DMS 273 treated with DMSO at 0.1 percent for 48 hours (cell line): ENCODE measurements at regions not wholly inside any gene's neighbourhood (a gene's known extent, or its start where the extent isn't known, plus 50 kb on each side); places are given as distances from the start of the nearest gene placed in this dataset.
"Not testable (repeated sequence)": the region's sequence is repeated elsewhere in the genome, so short reads cannot be mapped to it uniquely, and the experiment has no call there.

ENCODE experiments used
- DNase-seq: peaks from one replicate; lab custom pipeline; 2025; lab: John Stamatoyannopoulos, UW

DNA sequence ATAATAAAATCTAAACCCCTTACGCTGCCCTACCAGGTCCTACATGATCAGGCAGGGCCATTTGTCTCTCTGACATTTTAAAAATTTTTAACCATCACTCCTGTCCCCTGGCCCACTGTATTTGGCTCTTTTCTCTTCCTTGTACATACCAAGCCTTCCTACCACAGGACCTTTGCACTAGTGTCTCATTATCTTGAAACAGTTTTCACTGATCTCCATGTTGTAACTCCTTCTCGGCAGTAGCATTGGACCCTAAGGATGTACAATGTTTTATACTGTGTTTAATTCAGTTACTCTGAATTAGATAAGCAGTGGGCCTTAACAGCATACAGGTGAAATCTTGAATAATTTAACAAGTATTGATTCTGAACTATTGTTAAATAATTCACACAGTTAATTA, 330.7 kb downstream of the UTRN start:
- DNase-seq, result no peak

DNA sequence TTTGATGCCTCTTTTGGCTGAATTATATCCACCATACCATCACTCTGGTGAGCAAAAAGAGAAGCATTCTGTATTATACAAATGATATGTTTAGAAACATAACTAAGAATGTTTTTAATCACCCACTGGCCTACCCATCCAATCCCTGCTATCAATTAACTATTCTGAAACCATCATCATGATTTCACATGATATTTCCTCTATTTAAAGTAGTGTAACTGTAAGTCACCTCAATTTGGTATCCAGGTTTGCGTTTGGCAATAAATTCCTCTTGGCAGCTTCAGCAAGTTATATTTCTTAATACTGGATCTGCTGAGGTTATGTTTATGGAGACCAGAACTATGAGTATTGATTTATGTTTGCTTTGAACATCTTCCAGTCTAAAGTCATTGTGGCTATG, 332.1 kb downstream of the UTRN start:
- no peak for DNase-seq

DNA sequence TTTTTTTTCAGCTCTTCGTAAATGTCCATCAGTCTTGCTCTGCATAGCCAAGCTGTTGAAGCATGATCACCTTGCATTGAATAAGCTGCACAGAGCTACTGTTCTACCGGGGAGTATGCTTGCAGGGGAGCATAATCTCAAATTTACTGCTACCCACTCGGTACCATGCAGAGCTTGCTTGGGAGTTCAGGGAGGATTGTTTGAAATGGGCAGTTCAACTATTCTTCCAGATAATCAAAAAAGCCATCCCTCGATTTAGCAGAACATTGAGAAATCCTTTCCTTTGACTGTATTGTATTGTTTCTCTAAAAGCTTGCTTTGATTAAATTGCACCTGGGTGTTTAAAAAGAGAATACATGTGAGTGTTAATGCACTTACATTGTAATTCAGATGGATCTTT, 332.6 kb downstream of the UTRN start:
- no peak for DNase-seq

DNA sequence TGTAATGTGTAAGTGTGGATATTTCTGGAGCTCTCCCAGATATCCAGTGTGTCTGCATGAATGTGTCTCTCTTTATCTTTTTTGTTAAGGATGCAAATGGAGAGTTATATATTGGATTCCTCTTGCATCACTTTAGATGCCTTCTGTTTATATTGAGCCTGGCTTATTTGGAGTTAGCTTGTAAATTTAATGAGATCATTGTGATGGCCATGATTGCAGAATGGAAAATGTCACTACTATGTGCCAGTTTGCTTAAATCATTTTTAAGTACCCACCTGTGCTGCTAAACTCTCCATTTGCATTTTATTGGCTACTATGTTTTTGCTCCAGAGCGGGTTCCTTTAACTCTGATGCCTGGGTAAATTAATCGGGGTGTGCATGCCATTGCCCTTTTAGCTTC, 334.8 kb downstream of the UTRN start:
- DNase-seq, result no peak

DNA sequence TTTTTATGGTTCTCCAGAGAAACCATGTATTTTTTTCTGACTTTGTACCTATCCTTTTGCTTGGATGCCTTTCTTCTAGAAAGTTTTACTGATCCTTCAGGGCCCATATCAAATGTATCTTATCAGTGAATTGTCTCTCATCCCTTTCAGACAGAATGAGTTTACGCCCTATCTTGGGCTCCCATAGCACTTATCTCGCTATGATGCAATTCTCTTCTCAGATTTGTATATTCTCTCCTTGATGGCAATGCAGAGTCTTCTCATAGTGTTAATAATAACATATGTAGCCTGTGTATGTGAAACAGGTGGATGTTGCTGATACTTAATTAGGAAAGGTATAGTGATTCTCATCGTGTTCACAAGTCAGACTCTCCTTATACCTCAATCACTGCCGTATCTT, 336.2 kb downstream of the UTRN start:
- no peak for DNase-seq

DNA sequence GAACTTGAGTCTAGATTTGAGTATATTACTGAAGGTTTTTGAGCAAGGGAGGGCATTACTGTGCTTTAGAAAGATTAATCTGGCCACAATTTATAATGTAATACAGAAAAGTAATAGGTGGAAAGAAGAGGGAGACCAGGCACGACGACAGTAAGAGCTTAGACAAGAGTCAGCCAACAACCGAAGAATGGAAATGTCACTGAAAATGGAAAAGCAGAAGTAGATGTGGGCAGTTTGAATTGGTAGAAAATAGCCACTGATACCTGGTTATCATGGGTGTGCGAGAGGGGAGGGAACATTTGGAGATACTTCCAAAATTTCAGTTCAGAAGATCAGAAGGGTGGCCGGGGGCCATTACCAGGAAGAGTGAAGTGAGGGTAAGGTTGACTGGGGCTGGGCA, 339.1 kb downstream of the UTRN start:
- no peak for DNase-seq

DNA sequence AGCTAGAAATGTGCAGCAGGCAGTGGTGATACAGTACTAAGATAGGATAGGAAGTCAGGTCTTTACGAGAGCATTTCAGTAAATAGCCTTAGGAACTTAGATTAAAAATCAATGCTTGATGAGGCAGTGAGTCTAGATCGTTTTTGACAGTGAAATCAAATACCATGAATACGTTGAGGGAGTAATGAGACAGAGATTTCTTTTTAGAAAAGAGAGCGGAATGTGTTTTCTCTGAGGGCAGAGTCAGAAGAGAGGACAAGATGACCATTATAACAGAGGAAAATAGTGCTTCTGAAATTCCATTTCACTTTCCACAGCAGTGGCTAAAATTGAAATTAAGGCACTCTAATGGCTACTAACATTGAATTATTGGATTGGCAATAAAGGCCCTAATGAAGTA, 339.6 kb downstream of the UTRN start:
- DNase-seq, result no peak

DNA sequence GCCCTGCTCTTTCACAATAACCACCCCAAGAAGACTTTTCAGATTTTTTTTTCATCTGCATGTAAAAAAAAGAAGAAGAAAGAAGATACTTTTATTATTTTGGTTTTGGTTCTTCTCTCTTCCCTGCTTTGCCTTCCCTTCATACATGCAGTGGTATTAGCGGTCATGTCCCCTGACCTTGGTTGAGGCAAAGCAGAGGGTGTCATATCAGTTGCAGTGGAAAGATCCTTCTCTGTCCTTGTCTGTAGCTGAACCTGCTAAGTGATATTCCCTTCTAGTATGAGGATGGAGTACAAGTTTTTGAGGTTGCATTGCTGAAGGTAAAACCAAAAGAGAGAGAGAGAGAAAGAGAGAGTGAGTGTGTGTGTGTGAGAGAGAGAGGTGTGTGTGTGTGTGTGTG, 345.7 kb downstream of the UTRN start:
- no peak for DNase-seq

DNA sequence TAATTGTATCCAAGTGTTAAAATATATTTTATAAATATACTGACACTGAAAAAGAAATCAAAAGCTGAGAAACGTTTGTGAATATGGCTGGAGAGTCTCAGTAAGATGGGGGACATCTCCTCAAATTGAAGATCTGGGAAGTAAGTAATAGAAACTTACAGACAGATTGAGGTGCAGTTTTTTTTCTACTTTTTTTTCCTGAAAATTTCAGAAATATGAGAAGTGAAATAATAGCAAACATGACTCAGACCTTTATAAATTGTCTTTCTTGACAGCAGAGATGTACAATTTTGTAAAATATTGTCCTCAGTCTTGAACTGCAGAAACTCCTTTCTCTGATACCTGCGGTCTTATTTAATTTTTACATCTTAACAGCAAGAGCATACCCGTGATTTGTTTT, 347.1 kb downstream of the UTRN start:
- no peak for DNase-seq

DNA sequence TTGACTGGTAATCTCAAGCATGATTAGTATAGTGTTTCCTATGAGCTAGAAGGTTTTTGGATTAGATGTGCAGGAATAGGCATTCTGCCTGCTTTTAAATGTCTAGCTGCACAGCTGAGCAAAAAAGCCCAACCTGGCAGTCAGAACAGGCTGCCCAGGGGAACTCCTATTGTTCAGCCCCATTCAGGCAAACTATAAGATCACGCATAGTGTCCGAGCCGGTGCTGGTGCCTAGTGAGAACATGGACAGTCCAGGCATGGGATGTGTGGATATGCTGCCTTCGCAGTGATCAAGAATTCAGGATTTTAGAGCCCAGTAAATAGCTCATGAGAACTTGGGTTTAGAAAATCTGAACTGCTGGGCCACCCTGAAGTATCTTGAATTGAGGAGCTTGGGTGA, 348.8 kb downstream of the UTRN start:
- DNase-seq, result no peak

DNA sequence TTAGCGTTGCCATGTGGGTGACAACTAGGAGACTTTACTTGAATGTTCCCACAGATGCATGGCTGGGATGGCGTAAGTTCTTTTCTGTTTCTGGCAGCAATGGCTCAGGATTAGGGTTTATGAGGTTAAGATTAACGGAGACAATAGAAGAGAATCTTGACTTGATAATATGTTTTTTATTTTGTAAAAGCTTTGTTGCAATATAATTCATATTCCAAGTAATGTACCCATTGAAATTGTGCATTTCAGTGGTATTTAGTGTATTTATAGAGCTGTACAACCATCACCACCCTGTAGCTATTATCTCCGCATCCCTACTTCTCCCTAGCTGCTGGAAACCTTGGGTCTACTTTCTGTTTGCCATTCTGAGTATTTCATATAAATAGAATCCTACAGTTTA, 349.2 kb downstream of the UTRN start:
- DNase-seq, result no peak

DNA sequence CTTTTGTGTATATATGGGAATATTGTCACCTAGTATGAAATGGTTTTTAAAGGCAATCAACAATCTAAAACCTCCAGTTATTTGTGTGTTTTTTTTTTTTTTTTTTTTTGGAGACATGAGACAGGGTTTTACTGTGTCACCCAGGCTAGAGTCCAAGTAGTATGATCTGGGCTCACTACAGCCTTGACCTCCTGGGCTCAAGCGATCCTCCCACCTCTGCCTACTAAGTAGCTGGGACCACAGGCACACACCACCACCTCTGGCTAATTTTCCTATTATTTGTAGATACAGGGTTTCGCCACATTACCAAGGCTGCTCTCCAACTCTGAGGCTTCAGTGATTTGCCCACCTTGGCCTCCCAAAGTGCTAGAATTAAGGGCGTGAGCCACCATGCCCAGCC, 349.9 kb downstream of the UTRN start:
- DNase-seq, result no peak

DNA sequence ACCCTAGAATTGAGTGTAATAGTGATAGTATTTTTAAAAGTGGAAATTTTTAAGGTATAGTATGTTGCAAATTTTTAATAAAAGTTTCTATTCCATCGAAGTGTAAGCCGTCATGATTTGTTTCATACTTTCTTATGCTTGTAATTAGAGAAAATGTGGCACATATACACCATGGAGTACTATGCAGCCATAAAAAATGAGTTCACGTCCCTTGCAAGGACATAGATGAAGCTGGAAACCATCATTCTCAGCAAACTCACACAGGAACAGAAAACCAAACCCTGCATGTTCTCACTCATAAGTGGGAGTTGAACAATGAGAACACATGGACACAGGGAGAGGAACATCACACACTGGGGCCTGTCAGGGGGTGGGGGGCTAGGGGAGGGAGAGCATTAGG, 350.9 kb downstream of the UTRN start:
- DNase-seq, result not testable (repeated sequence)

DNA sequence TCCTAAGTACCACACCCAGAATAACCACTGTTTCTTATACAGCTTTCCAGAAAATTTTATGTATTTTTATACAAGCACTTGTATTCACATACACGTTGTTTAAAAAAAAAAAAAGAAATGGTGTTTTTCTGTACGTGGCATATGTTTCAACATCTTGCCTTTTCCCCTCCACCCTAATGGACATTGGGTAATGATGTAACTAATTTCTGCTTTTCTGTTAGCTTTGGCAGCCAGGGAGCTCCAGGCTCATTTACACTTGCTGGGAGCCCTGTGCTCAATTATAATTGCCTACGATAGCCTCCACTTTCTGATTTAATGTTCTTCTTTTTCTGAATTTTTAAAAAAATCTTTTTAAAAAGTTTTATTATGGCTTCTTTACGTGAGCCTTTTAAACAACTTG, 352.4 kb downstream of the UTRN start:
- no peak for DNase-seq

DNA sequence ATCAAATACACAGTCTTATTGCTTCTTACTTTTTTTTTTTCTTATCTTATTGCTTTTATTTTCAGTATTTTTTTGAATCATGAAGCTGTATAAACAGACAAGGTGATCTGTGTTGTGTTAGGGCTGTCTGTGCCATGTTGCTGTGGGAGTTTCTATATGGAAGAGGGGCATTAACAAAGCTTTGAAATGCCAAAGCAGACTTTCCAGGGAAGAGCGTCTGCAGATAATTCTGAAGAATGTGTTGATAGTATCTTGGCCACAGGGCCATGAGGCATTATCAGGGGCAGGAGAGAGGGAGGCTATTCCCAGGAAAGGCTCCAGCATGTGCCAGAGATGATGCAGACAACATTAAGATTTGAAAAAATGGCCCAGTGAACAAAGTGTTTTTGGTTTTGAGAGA, 354.5 kb downstream of the UTRN start:
- DNase-seq, result no peak

DNA sequence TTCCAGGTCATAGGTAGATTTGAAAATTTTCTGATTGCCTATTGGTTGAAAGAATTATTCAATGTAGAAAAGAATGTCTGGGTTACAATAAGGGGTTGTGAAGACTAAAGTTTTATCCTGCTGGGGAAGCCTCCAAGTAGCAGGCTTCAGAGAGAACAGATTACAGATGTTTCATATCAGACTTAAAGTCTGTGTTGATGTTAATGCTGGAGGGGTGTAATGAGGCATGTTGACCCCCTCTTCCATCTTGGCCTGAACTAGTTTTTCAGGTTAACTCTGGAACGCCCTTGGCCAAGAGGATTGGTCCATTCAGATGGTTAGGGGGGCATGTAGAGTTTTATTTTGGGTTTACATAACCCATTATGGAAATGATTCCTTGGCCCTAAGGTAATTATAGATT, 356.2 kb downstream of the UTRN start:
- no peak for DNase-seq

DNA sequence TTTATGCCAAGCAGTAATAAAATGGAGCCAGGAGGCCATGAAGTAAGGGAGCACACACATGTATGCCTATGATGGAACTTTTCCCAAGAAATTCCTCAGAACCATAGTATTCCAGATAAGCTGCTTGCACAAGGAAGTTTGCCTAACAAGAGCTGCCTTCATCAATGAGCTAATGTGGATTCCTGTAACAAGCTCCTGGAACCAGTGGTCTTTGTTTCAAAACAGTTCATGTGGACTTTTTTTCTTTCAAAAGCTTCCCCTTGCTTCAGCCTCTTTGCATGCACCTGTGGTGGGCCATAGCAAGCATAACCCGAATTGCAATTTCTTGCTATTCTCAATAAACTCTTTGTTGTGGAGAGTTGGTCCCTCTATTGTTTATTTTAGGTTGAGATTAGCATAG, 359.6 kb downstream of the UTRN start:
- no peak for DNase-seq

DNA sequence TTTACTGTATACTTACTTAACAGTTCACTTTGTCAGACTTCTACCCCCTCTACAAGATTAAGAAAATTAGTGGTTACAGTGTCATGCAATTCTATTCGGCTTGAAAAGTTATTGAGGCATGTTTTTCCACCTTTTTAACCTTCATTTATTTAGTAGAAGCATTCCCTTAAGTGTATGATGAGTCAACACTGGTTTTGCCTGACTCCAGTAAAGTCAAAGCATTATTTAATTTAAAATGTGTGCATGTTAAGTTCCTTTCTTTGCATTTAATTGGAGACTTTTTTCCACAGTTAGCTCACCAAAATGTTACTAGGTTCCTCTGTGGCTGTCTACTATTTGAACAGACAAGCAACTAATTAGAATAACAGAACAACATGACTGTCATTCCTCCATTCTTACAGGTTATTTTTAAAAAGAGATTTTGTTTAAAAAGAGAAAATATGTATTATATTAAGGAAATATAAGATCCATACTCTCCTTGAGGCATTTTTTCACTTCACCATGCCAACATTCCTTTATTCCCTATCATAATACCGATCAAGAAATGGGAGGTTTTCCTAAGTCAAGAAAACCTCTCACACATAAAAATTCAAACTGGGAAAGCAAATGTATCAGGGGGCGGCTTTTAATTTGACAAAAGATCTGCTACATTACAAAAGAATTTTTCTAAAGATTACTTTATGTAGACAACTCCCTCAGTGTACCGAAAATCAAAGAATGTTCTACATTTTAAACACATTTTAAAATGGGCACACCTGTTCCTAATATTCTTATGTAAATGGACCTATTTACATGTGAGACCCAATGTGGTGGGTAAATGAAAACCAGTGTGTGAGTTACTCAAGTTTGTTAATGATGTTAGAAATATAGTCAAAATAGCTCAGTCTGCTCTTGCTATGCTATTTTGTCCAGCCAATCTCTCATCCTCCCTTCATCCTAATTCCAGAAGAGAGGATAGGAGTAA, 361.2 kb downstream of the UTRN start:
- no peak for DNase-seq

DNA sequence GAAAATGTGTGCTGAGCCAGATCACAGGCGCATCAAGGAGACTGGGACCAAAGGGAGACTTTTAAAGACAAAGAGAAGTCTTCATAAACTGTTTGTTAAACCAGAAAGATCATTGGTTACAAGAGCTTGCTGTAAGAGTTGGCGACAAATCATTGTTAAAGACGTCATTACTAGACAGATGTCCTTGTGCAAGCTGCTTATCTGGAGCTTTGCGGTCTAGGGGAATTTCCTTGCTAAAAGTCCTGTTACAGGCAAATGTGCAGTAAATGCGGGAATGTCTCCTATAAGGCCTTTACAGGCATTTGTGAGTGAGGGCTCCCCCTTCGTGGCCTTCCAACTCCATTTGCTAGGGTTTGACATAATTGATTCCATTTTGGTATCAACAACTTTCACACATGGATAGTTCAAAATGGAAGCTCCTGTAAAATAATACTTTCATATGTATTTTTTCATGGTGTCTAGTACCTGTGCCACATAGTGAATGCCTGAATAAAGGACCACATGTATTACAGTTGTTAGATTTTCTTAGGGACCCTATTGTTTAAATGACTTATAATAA, 362.4 kb downstream of the UTRN start:
- DNase-seq, result no peak

DNA sequence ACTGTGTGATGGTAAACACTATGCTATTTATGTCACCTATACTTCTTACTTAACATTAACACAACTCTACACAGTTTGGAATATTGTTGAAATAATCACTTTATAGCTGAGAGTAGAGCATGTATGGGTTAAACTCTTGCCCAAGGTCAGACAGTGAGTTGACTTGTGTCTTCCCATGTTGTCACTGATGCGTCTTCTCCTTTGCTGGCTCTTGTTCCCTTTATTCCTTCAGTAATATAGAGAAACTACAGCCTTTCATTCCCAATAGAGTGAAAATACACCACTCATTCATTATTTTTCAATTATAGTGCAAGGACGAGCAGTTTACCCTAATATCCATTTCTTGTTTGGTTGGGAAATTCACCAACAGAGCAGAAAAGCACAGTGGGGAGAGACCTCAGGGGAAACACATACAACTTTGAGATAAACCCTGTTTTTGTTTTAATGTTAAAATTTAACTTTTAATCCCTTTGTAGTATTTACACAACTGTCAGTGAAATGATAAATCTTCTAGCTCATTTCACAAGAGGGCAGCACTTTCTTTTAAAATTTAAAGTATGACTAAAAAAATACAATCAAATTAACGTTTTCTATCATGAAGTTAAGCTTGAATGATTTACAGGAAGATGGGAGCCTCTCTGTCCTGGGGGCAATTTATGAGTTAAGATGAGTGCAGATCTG, 363.0 kb downstream of the UTRN start:
- DNase-seq, result no peak

DNA sequence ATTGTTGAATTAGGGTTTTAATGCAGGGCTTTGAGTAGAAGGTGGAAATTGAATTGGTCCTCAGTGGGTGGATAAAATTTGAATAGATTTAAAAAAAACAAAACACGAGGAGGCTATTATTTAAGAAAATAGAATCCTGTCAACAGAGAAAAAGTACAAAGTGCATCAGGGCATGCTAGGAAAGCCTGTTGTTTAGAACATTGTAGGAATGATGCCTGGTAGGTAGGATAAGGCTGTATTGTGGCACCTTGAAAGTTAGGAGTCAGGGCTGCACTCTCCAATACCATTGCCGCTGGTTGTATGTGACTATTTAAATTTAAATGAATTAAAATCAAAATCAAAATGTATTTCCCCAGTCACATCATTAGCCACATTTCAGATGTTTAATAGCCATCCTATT, 363.9 kb downstream of the UTRN start:
- DNase-seq, result no peak

DNA sequence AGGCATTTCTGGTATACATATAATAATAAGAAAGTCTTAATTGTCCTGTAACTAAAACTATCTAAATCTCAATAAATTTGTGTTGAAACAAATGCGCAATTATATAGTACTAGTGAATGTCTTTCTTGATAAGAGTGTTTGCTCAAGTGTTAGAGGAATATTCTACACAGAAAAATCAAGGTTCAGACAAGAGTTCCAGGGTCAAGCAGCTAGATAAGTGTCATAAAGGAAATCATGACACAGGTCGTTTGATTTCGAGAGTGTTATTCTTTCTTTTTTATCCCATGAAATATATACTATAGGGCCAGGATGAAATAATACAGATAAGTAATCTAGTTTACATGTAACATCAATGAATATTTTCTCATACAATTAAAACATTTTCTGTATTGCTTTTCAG, 366.1 kb downstream of the UTRN start:
- no peak for DNase-seq

DNA sequence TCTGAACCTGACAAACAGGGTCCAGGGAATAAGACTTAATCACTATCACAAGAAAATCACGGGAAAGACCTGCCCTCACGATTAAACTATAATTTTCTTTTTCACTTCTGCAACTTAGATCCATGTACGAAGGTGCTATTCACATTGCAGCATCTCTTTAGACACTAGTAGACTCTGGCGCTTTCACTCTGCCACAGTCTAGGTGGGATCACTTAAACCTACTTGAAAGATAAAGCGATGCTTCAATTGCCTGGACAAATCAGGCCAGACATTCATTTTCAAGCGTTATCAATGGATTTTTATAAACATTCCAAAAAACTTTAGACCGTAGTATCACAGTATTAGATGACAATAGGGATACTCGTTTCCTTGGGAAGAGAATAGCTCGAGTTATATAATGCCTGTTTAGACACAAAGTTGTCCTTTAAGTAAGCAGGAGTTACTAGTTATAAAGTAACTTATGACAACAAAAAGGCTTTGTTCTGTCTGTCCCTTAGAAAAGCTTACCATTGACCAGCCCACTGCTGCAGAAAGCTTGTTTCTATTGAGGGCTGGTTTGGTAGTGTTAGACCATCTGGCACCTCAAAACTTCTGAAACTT, 367.3 kb downstream of the UTRN start:
- DNase-seq, result no peak
